ENCODE measurements at regions not wholly inside any gene's neighbourhood (a gene's known extent, or its start where the extent isn't known, plus 50 kb on each side); places are given as distances from the start of the nearest gene placed in this dataset.

GRCh38 chr16:65576631-65577030 lies 454.8 kb upstream of the CDH11 start:
- TF ChIP-seq CTCF (IDR thresholded peaks at IDR 0.05; ENCODE audit: insufficient read depth, low read length) (no peak), POLR2AphosphoS5 (IDR thresholded peaks at IDR 0.05; ENCODE audit: low read depth) (no peak), GABPA (IDR thresholded peaks at IDR 0.05; ENCODE audit: low read depth) (no peak)
- TF ChIP-seq, protein P1, sequence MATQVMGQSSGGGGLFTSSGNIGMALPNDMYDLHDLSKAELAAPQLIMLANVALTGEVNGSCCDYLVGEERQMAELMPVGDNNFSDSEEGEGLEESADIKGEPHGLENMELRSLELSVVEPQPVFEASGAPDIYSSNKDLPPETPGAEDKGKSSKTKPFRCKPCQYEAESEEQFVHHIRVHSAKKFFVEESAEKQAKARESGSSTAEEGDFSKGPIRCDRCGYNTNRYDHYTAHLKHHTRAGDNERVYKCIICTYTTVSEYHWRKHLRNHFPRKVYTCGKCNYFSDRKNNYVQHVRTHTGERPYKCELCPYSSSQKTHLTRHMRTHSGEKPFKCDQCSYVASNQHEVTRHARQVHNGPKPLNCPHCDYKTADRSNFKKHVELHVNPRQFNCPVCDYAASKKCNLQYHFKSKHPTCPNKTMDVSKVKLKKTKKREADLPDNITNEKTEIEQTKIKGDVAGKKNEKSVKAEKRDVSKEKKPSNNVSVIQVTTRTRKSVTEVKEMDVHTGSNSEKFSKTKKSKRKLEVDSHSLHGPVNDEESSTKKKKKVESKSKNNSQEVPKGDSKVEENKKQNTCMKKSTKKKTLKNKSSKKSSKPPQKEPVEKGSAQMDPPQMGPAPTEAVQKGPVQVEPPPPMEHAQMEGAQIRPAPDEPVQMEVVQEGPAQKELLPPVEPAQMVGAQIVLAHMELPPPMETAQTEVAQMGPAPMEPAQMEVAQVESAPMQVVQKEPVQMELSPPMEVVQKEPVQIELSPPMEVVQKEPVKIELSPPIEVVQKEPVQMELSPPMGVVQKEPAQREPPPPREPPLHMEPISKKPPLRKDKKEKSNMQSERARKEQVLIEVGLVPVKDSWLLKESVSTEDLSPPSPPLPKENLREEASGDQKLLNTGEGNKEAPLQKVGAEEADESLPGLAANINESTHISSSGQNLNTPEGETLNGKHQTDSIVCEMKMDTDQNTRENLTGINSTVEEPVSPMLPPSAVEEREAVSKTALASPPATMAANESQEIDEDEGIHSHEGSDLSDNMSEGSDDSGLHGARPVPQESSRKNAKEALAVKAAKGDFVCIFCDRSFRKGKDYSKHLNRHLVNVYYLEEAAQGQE (IDR thresholded peaks at IDR 0.05; ENCODE audit: insufficient replicate concordance, low read depth) = no peak
